ENCODE measurements at regions not wholly inside any gene's neighbourhood (a gene's known extent, or its start where the extent isn't known, plus 50 kb on each side); places are given as distances from the start of the nearest gene placed in this dataset.

DNA sequence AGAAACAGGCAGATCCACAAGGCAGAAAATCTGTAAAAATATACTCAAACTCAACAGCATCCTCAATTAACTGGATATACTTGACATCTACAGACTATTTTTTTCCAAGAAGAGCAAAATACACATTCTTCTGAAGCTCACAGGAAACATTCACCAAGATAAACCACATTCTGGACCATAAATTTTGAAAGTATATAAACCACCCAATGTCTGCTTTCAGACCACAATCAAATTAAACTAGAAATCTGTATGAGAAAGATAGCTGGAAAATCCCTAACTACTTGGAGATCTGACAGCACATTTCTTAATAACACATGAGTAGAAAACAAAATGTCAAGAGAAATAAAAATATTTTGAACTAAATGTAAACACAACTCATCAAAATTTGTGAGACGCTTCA lies 195.5 kb downstream of the ERMARD start:
- 4% methylated on average over 1 of the region's 1 CpG for WGBS (ENCODE audit: low lambda C conversion rate)
- Histone ChIP-seq H3K9ac (no peak overlapping the region), H3K27me3 (ENCODE audit: insufficient read depth) (no peaks in the 10 kb centered on the region), H3K4me2 (no peak overlapping the region), H3K79me2 (ENCODE audit: insufficient read depth) (no peaks in the 10 kb centered on the region), H3K36me3 (replicated peaks in 1 of 2; ENCODE audit: control insufficient read depth in 1 of 2, insufficient read depth in 2 of 2, low read length in 1 of 2) (no peaks in the 10 kb centered on the region), H2AFZ (ENCODE audit: low read depth) (no peak overlapping the region), H3K9me3 (no peaks in the 10 kb centered on the region), H3K4me1 (ENCODE audit: control insufficient read depth in 1 of 2, insufficient read depth in 2 of 2, low read depth in 1 of 2, low read length in 1 of 2) (peaks cover 0 to 3% of the 10 kb centered on the region in 2 experiments; a peak in 1 of 4 replicates), H4K20me1 (ENCODE audit: insufficient read depth) (no peaks in the 10 kb centered on the region), H3K4me3 (ENCODE audit: low read depth in 2 of 2, low read length in 1 of 2) (no peak overlapping the region), H3K9me2 (no peaks in the 10 kb centered on the region), H3K27ac (ENCODE audit: low read depth in 2 of 2, low read length in 1 of 2) (no peak overlapping the region), H3F3A (replicated peaks; ENCODE audit: insufficient read depth) (no peaks in the 10 kb centered on the region)
- ChIA-PET CTCF (interaction anchor here (1.4 kb wide), 1 partner anchor 157 kb away, joined by 3 read pairs; no protein-coding TSS in a partner anchor), POLR2A (no interaction called here)
- TF ChIP-seq EZH2phosphoT487 (IDR thresholded peaks at IDR 0.05; ENCODE audit: borderline replicate concordance, low read depth) (no peak), RCOR1 (IDR thresholded peaks at IDR 0.05; ENCODE audit: low read length) (no peak), CHD2 (IDR thresholded peaks at IDR 0.05; ENCODE audit: low read length, partially characterized antibody) (no peak), YY1 (IDR thresholded peaks at IDR 0.05; ENCODE audit: low read depth) (no peak), EP300 (IDR thresholded peaks at IDR 0.05; ENCODE audit: borderline replicate concordance in 1 of 2, low read depth in 1 of 2, low read length in 1 of 2) (no peak), SMC3 (IDR thresholded peaks at IDR 0.05; ENCODE audit: low read depth, low read length) (no peak), RFX5 (IDR thresholded peaks at IDR 0.05; ENCODE audit: low read length) (no peak), JUND (IDR thresholded peaks at IDR 0.05) (no peak), FOXM1 (IDR thresholded peaks at IDR 0.05; ENCODE audit: low read depth) (no peak), FOSL2 (IDR thresholded peaks at IDR 0.05; ENCODE audit: borderline replicate concordance, low read depth) (no peak), RAD21 (IDR thresholded peaks at IDR 0.05; ENCODE audit: low read length) (no peak), POLR2AphosphoS5 (IDR thresholded peaks at IDR 0.05; ENCODE audit: low read depth, low read length) (no peak), ELF1 (IDR thresholded peaks at IDR 0.05) (no peak), GATA2 (CRISPR knock-in tag; IDR thresholded peaks at IDR 0.05) (no peak), TAF1 (IDR thresholded peaks at IDR 0.05; ENCODE audit: borderline replicate concordance, low read depth, low read length) (no peak)
- TF ChIP-seq, protein P1, sequence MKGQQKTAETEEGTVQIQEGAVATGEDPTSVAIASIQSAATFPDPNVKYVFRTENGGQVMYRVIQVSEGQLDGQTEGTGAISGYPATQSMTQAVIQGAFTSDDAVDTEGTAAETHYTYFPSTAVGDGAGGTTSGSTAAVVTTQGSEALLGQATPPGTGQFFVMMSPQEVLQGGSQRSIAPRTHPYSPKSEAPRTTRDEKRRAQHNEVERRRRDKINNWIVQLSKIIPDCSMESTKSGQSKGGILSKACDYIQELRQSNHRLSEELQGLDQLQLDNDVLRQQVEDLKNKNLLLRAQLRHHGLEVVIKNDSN (IDR thresholded peaks at IDR 0.05; ENCODE audit: borderline replicate concordance, low read depth): no peak
- TF ChIP-seq, protein P2, sequence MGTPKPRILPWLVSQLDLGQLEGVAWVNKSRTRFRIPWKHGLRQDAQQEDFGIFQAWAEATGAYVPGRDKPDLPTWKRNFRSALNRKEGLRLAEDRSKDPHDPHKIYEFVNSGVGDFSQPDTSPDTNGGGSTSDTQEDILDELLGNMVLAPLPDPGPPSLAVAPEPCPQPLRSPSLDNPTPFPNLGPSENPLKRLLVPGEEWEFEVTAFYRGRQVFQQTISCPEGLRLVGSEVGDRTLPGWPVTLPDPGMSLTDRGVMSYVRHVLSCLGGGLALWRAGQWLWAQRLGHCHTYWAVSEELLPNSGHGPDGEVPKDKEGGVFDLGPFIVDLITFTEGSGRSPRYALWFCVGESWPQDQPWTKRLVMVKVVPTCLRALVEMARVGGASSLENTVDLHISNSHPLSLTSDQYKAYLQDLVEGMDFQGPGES (IDR thresholded peaks at IDR 0.05; ENCODE audit: low read depth, low read length): no peak
- TF ChIP-seq, protein P3, sequence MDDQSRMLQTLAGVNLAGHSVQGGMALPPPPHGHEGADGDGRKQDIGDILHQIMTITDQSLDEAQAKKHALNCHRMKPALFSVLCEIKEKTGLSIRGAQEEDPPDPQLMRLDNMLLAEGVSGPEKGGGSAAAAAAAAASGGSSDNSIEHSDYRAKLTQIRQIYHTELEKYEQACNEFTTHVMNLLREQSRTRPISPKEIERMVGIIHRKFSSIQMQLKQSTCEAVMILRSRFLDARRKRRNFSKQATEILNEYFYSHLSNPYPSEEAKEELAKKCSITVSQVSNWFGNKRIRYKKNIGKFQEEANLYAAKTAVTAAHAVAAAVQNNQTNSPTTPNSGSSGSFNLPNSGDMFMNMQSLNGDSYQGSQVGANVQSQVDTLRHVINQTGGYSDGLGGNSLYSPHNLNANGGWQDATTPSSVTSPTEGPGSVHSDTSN (IDR thresholded peaks at IDR 0.05): no peak
- TF ChIP-seq, protein P4, sequence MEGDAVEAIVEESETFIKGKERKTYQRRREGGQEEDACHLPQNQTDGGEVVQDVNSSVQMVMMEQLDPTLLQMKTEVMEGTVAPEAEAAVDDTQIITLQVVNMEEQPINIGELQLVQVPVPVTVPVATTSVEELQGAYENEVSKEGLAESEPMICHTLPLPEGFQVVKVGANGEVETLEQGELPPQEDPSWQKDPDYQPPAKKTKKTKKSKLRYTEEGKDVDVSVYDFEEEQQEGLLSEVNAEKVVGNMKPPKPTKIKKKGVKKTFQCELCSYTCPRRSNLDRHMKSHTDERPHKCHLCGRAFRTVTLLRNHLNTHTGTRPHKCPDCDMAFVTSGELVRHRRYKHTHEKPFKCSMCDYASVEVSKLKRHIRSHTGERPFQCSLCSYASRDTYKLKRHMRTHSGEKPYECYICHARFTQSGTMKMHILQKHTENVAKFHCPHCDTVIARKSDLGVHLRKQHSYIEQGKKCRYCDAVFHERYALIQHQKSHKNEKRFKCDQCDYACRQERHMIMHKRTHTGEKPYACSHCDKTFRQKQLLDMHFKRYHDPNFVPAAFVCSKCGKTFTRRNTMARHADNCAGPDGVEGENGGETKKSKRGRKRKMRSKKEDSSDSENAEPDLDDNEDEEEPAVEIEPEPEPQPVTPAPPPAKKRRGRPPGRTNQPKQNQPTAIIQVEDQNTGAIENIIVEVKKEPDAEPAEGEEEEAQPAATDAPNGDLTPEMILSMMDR (IDR thresholded peaks at IDR 0.05): no peak
- TF ChIP-seq, protein P5, sequence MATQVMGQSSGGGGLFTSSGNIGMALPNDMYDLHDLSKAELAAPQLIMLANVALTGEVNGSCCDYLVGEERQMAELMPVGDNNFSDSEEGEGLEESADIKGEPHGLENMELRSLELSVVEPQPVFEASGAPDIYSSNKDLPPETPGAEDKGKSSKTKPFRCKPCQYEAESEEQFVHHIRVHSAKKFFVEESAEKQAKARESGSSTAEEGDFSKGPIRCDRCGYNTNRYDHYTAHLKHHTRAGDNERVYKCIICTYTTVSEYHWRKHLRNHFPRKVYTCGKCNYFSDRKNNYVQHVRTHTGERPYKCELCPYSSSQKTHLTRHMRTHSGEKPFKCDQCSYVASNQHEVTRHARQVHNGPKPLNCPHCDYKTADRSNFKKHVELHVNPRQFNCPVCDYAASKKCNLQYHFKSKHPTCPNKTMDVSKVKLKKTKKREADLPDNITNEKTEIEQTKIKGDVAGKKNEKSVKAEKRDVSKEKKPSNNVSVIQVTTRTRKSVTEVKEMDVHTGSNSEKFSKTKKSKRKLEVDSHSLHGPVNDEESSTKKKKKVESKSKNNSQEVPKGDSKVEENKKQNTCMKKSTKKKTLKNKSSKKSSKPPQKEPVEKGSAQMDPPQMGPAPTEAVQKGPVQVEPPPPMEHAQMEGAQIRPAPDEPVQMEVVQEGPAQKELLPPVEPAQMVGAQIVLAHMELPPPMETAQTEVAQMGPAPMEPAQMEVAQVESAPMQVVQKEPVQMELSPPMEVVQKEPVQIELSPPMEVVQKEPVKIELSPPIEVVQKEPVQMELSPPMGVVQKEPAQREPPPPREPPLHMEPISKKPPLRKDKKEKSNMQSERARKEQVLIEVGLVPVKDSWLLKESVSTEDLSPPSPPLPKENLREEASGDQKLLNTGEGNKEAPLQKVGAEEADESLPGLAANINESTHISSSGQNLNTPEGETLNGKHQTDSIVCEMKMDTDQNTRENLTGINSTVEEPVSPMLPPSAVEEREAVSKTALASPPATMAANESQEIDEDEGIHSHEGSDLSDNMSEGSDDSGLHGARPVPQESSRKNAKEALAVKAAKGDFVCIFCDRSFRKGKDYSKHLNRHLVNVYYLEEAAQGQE (IDR thresholded peaks at IDR 0.05; ENCODE audit: low read depth, low read length): no peak
- no peak for DNase-seq

Data from SK-N-SH (cell line).